NCI-H510A (cell line): ENCODE measurements at regions not wholly inside any gene's neighbourhood (a gene's known extent, or its start where the extent isn't known, plus 50 kb on each side); places are given as distances from the start of the nearest gene placed in this dataset.

Source experiments
- DNase-seq: peaks from one replicate; lab custom pipeline; 2025; lab: John Stamatoyannopoulos, UW

GRCh38 chr6:150651808-150652470 is 52.3 kb downstream of the PLEKHG1 start:
- no peak for DNase-seq

- no peak for DNase-seq
Observed at GRCh38 chr6:150652848-150653613, 53.3 kb downstream of the PLEKHG1 start.

- DNase-seq = no peak
Observed at GRCh38 chr6:150654608-150655007, 54.9 kb downstream of the PLEKHG1 start.

- DNase-seq = no peak
Observed at GRCh38 chr6:150656156-150656555, 56.5 kb downstream of the PLEKHG1 start.

GRCh38 chr6:150658421-150658820 is 58.7 kb downstream of the PLEKHG1 start:
- no peak for DNase-seq

DNA sequence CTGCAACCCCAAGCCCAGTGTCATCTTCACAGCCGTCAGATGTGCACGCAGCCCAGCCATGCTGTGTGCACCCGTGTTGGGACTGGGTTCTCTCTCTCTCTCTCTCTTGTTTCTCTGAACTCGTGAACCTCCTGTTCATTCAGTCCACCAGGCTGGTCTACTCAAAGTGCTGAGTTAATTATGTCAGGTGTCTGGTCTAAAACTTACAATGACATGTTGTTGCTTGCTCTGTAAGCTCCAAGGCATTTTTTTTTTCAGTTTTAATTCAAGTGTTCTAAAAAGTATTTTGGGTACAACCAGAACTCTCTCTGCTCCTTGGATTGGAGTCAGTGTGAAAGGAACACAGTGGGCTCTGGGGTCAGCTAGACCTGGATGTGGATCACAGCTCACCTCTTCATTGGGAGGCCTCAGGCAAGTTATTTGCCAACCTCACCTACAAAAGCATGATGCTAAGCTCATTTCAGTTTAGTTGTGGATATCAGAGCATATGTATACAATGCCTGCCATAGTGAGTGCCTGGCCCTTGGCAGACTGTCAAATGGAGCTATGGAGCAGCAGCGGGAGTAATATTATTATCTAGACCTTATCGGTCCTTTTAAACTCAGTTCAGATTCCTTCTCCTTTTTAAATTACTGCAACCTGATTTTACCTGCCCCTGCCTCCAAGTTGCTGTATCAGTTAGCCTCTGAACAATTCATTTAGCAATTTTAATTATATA is 59.5 kb downstream of the PLEKHG1 start:
- no peak for DNase-seq

GRCh38 chr6:150661216-150662007 is 61.7 kb downstream of the PLEKHG1 start:
- no peak for DNase-seq

GRCh38 chr6:150662814-150663213 is 63.1 kb downstream of the PLEKHG1 start:
- DNase-seq = no peak

DNA sequence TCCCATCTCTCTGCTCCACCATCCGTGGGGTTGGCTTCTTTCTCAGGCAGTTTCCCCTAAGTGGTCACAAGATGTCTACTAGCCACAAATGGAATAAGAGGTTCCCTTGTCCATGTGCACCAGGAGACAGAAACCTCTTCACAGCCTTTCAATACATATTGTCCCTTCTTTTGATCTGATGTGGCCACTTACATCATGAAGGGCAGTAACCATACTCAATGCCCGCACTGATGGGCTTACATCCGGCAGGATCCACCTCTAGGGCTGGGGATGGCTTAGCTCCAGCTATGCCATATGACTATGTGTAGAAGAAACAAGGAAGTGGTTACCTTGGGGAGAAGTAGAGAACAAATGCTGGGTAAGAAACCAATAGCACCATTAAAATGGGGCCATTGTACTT is 64.4 kb downstream of the PLEKHG1 start:
- no peak for DNase-seq

DNA sequence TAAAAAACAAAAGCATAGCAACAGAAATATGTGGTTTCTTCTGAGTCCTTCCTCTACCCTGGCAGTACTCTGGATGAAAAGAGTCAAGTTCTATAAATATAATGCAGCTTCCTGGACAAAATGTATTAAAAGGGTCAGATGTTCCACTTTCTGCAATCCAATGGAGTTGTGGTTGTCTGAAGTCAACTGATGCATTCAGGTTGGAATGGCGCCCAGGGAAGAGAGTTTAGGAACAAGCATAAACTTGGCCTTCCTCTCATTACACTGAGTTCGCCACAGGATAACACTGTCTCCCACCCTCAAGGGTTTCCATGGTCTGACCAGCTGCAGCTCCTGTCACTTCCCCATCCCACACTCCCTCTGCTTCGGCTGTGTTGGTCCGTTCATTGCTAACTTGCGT is 66.4 kb downstream of the PLEKHG1 start:
- no peak for DNase-seq

GRCh38 chr6:150667359-150667758 is 67.7 kb downstream of the PLEKHG1 start:
- DNase-seq = no peak

DNA sequence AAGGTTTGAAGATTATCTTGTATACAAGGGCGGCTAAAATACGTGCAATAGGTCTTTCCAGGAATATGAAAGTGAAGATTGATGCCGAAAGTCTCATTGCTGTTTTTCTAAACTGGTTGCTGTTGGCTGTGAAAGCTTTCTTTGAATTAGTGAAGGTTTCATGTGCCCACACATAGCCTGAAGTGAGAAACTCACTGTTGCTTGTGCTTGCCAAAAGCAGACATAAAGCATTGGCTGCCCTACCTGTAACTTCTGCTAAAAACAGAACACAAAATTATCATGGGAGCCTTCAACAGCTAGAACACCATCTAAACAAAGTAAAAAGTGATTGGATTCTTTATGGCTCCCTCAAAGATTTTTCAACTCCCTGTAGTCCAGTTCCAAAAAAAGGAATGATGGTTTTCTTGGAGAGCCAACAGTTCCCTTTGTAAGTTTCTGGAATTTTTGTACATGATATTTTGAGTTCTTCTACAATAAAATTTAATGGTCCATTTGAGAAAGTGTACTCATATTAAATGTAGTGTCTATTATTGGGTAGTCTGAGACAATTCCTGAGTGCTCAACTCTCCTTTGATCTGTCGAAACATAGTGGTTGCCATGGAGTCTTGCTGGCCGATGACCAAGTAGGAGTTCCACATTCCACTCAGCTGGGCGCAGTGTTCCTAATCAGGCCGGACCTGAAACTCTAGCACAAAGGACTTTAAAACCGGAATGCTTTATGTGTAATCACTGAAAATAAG is 68.5 kb downstream of the PLEKHG1 start:
- DNase-seq = peak; percentile 33

DNA sequence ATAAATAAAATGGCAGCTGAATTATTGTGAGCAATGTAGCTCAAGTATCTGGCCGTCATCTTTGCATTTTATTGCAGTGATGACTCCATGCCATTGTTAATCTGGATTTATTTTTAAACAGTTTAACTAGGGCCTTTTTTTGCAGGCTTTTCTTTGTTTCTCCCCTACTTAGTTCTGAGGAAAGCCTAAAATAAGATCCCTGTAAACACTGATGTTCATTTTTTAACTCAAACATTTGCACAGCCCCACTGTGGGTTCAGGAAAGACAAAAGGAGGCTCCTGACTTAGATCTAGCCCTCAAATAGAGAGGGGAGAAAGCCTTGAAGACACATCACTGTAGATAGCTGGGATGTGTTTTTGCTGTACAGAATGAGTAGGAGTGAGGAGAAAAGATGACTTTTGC is 69.2 kb downstream of the PLEKHG1 start:
- no peak for DNase-seq

GRCh38 chr6:150670311-150670710 is 70.6 kb downstream of the PLEKHG1 start:
- no peak for DNase-seq

DNA sequence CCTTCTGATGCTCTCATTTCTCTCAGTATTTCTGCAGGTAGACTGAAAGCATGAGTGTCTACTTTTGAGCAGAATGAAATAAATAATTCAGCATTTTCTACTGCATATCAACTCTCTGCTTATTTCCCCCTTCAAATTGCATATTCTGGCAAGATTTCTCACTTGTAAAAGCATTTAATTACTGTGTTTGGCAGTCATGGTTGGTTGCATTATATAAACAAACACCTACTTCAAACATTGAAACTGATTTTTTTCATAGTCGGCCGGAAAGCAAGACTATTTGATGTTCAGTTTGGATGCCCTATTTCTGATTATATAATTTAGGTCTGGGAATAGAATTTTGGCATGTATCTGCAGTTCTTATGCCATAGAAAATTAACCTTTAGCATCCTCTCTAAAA is 73.1 kb downstream of the PLEKHG1 start:
- DNase-seq = no peak

- DNase-seq = no peak
Observed at GRCh38 chr6:150673720-150674346, 74.1 kb downstream of the PLEKHG1 start.

DNA sequence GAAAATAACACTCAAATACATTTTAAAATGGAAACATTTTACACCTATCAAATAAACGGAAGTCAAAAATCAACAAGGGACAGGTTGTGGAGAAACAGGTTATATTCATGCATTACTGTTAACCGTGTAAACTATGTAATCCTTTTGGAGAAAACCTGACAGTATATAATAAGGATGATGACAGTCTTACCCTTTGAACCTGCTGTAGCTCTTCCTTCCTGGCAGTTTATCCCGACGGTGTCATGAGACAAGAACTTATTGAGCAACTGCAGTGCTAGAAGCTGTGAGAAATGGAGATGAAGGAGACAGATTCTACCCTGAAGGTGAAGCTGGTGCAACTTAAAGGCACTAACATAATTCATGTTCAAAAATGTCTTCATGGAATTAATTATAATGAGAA is 76.7 kb downstream of the PLEKHG1 start:
- DNase-seq = no peak

GRCh38 chr6:150676772-150677171 is 77.1 kb downstream of the PLEKHG1 start:
- DNase-seq = no peak

DNA sequence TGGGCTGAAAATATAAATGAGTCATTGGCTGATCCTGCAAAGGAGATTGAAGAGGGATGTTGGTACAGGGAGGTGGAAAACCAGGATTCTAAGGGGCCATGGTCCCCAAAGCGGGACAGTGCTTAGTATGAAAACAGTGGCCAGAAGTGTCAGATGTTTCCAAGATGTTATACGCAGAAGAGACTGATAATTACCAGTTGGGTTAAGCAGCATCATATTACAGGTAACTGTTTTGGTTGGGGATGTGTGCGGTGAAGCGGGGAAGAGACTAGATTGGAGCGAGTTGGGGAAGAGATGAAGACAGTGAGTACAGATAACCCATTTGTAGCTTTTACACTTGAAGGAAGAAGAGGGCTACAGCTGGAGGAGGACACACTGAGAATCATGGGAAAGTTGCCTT is 80.8 kb downstream of the PLEKHG1 start:
- no peak for DNase-seq

GRCh38 chr6:150681578-150682395 is 82.1 kb downstream of the PLEKHG1 start:
- DNase-seq = no peak
